K562 (cell line): ENCODE measurements at regions not wholly inside any gene's neighbourhood (a gene's known extent, or its start where the extent isn't known, plus 50 kb on each side); places are given as distances from the start of the nearest gene placed in this dataset.

ENCODE experiments used
- ATAC-seq: fragments of 200-7000 bp; cut with Tn5 transposase; 3 replicates; pipeline ENCODE4 v1.9.1; 2020; ENCODE audit warnings: moderate library complexity
- BruUV-seq: library from RNA; stranded (reverse); fragments of 400-500 nt; replicated peaks from 2 replicates; lab custom pipeline; 2021; lab: Mats Ljungman, UMichigan
- CTCF ChIA-PET: fragments of 300-600 bp; formaldehyde crosslinking; extraction: SDS; loops from one replicate; lab custom pipeline; 2021; ENCODE audit warnings: low intra/inter-chr PET ratio; lab: Yijun Ruan, JAX
- POLR2A ChIA-PET: fragments of 300-600, 350-650 bp; sonication (Branson Sonifier 250); formaldehyde crosslinking; extraction: SDS; loops from one replicate; lab custom pipeline; 2021; ENCODE audit warnings: antibody characterized with exemption, inconsistent platforms; lab: Yijun Ruan, JAX
- DNase-seq, 4 experiments: peaks; one replicate each; pipeline versions ENCODE4 v3.0.0 to v3.0.0-alpha.2; 2011 to 2018; ENCODE audit warnings: low spot score in 3 of 4, mixed read lengths in 3 of 4; ENCODE audit errors: extremely low read depth in 1 of 4
- FAIRE-seq: peaks from 2 replicates; lab custom pipeline; 2011; peaks lifted over from hg19 to GRCh38; lab: Jason Lieb, UNC
- H2AFZ ChIP-seq: 2 replicates; pipeline ENCODE4 v1.6.0; 2011; ENCODE audit warnings: low read depth, low read length, control low read depth, inconsistent platforms
- H3K27ac ChIP-seq: fragments of 200-600 bp; 3 replicates; pipeline ENCODE4 v1.8.0; 2011; ENCODE audit warnings: low read depth, mild to moderate bottlenecking, control low read depth, inconsistent platforms, low read length, moderate library complexity, mixed read lengths; ENCODE audit errors: extremely low read depth
- H3K27me3 ChIP-seq, 2 experiments: fragments of 300-600 bp in 1 of 2; 2 replicates in 1 of 2; 3 replicates in 1 of 2; pipeline versions ENCODE4 v1.6.0 to v1.8.0; 2011; ENCODE audit warnings: inconsistent platforms in 2 of 2, low read length in 2 of 2, mild to moderate bottlenecking in 1 of 2, mixed read lengths in 1 of 2, moderate library complexity in 1 of 2; ENCODE audit not compliant: control insufficient read depth in 2 of 2, insufficient read depth in 2 of 2
- H3K36me3 ChIP-seq: fragments of 300-600 bp; 3 replicates; pipeline ENCODE4 v1.8.0; 2011; ENCODE audit warnings: mild to moderate bottlenecking, low read length, inconsistent platforms; ENCODE audit not compliant: control insufficient read depth, insufficient read depth
- H3K4me1 ChIP-seq, 2 experiments: fragments of 200-600 bp in 1 of 2; replicated peaks in 1 of 2; 2 replicates in 1 of 2; 3 replicates in 1 of 2; pipeline versions ENCODE4 v1.5.1 to v1.8.0; 2011; ENCODE audit warnings: inconsistent platforms in 2 of 2, low read length in 2 of 2, mild to moderate bottlenecking in 1 of 2, mixed read lengths in 1 of 2, moderate library complexity in 1 of 2; ENCODE audit not compliant: control insufficient read depth in 2 of 2, insufficient read depth in 2 of 2
- H3K4me2 ChIP-seq: 2 replicates; pipeline ENCODE4 v1.6.1; 2011; ENCODE audit warnings: low read length, control low read depth, inconsistent platforms, mixed read lengths; ENCODE audit not compliant: insufficient read depth
- H3K4me3 ChIP-seq: fragments of 200-600 bp; sonication (generic), shearing (Covaris generic); 2 replicates; pipeline ENCODE4 v1.5.1; 2016; ENCODE audit warnings: control low read depth, inconsistent platforms
- H3K79me2 ChIP-seq: fragments of 200-600 bp; 3 replicates; pipeline ENCODE4 v1.8.0; 2011; ENCODE audit warnings: low read length, inconsistent platforms; ENCODE audit not compliant: control insufficient read depth, insufficient read depth
- H3K9ac ChIP-seq, 2 experiments: 2 replicates each; pipeline versions ENCODE4 v1.6.0 to v1.6.1; 2011; ENCODE audit warnings: low read depth in 2 of 2, low read length in 2 of 2, control low read depth in 1 of 2, inconsistent platforms in 1 of 2, mild to moderate bottlenecking in 1 of 2, mixed read lengths in 1 of 2; ENCODE audit not compliant: insufficient read depth in 1 of 2
- H3K9me1 ChIP-seq: one replicate; pipeline ENCODE4 v1.6.0; 2011; ENCODE audit warnings: inconsistent platforms, mild to moderate bottlenecking, low read length, moderate library complexity; ENCODE audit not compliant: control insufficient read depth, insufficient read depth
- H3K9me3 ChIP-seq: replicated peaks from 2 replicates; pipeline ENCODE4 v1.5.1; 2011; ENCODE audit warnings: low read depth, low read length, inconsistent platforms; ENCODE audit not compliant: control insufficient read depth, insufficient read depth
- H4K20me1 ChIP-seq: replicated peaks from 2 replicates; pipeline ENCODE4 v1.6.1; 2011; ENCODE audit warnings: low read length, inconsistent platforms, mixed read lengths; ENCODE audit not compliant: control insufficient read depth, insufficient read depth
- CBFA2T3 ChIP-seq: fragments of 450-650 bp; IDR thresholded peaks from 2 replicates; pipeline ENCODE4 v1.6.1; 2017
- FOXP1 ChIP-seq: sonication (generic); formaldehyde crosslinking; IDR thresholded peaks from 2 replicates; pipeline ENCODE4 v1.8.0; 2022; ENCODE audit warnings: mild to moderate bottlenecking, missing genetic modification reagents
- HIVEP1 ChIP-seq: fragments of 250-450 bp; sonication (Bioruptor Pico); IDR thresholded peaks from 2 replicates; pipeline ENCODE4 v1.4.0; 2020; ENCODE audit warnings: mild to moderate bottlenecking
- NFXL1 ChIP-seq: fragments of 450-650 bp; formaldehyde crosslinking; IDR thresholded peaks from 2 replicates; pipeline ENCODE4 v1.4.0; 2021; ENCODE audit warnings: mild to moderate bottlenecking
- NFYB ChIP-seq: IDR thresholded peaks from 2 replicates; pipeline ENCODE4 v1.6.1; 2011; ENCODE audit warnings: mild to moderate bottlenecking, moderate library complexity; ENCODE audit not compliant: insufficient read length; ENCODE audit errors: extremely low read depth
- POU5F1 ChIP-seq: fragments of 150-350 bp; IDR thresholded peaks from 2 replicates; pipeline ENCODE4 v1.6.1; 2014; ENCODE audit warnings: borderline replicate concordance, low read length, low read depth, mild to moderate bottlenecking; ENCODE audit not compliant: partially characterized antibody
- SAP30 ChIP-seq: fragments of 200-600 bp; sonication (generic); IDR thresholded peaks from 2 replicates; pipeline ENCODE4 v1.6.1; 2012; ENCODE audit warnings: borderline replicate concordance, low read depth, mild to moderate bottlenecking, moderate library complexity, low read length, control low read depth, inconsistent platforms; ENCODE audit not compliant: insufficient read depth, poor library complexity, severe bottlenecking
- SETDB1 ChIP-seq: IDR thresholded peaks from one replicate; pipeline ENCODE4 v1.6.1; 2012; ENCODE audit warnings: low read length, control low read depth, inconsistent platforms
- SMAD1 ChIP-seq: fragments of 150-350 bp; IDR thresholded peaks from 2 replicates; pipeline ENCODE4 v1.6.1; 2014; ENCODE audit warnings: low read length, low read depth; ENCODE audit not compliant: partially characterized antibody
- STAG1 ChIP-seq: sonication (generic); formaldehyde crosslinking; IDR thresholded peaks from 2 replicates; pipeline ENCODE4 v1.5.0; 2020; ENCODE audit warnings: missing genetic modification reagents, borderline replicate concordance
- TGIF2 ChIP-seq: sonication (generic); formaldehyde crosslinking; IDR thresholded peaks from 2 replicates; pipeline ENCODE4 v1.8.1; 2022; ENCODE audit warnings: mild to moderate bottlenecking, missing genetic modification reagents, moderate library complexity
- THRAP3 ChIP-seq: fragments of 450-650 bp; IDR thresholded peaks from 2 replicates; pipeline ENCODE4 v1.6.1; 2016; ENCODE audit warnings: mild to moderate bottlenecking, inconsistent platforms, borderline replicate concordance
- WGBS: fragments of 100-300 bp; shearing (Covaris generic); methylation state at CpG from one replicate; pipeline ENCODE4 v1.1.6; 2016; ENCODE audit warnings: low coverage, mixed read lengths; ENCODE audit not compliant: insufficient coverage; ENCODE audit errors: missing lambda C conversion rate; 5-methylcytosine and 5-hydroxymethylcytosine counted together
- in situ Hi-C: fragments of 300-500 bp; cut with MboI; formaldehyde crosslinking; loops from 4 replicates; pipeline ENCODE4 v1.15.0; 2018; ENCODE audit warnings: inconsistent platforms, mixed read lengths
- intact Hi-C: fragments of 100-400 bp; cut with micrococcal nuclease; formaldehyde crosslinking; loops from 2 replicates; pipeline ENCODE4 v1.14.2; 2022
- TF ChIP-seq, protein P1 (sequence below): sonication (generic); formaldehyde crosslinking; IDR thresholded peaks from 2 replicates; pipeline ENCODE4 v1.8.0; 2022; ENCODE audit warnings: mild to moderate bottlenecking, missing genetic modification reagents
- TF ChIP-seq, protein P2 (sequence below): fragments of 250-450 bp; sonication (Bioruptor Pico); IDR thresholded peaks from 2 replicates; pipeline ENCODE4 v1.8.0; 2021; ENCODE audit warnings: moderate library complexity, mild to moderate bottlenecking, inconsistent platforms

DNA sequence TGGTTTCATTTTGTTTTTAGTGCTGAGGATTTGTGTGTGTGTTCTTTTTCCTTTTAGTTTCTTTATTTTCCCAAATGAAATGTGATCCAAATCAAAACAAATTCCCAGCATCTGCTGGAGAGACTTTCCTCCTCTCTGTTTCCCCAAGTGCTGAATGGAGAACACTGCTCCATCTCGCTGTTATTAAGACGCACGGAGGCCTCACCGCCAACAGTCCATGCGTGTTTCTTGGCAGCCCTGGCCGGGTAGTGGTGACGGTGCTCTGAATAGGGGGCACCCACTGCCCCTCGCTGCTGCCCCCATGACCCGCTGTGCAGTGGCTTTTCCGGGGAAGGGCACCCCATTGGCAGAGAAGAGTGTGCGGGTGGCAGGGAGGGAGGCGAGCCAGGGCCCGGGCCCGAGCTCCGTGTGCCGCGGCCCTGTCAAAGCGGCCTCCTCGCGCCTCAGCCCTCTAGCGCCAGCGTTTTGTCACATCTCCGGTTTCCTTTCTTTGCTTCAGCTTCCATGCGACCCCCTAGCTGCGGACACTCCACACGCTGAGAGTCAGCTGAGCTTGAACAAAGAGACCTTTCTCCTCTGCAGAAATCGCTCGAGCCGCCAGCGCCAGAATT is 473.7 kb upstream of the SALL3 start (continued):
- TF ChIP-seq THRAP3 (no peak), NFXL1 (CRISPR knock-in tag) (no peak), SETDB1 (no peak), POU5F1 (no peak)
- TF ChIP-seq, protein P1, sequence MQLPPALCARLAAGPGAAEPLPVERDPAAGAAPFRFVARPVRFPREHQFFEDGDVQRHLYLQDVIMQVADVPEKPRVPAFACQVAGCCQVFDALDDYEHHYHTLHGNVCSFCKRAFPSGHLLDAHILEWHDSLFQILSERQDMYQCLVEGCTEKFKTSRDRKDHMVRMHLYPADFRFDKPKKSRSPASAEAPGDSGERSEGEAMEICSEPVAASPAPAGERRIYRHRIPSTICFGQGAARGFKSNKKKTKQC: no peak

DNA sequence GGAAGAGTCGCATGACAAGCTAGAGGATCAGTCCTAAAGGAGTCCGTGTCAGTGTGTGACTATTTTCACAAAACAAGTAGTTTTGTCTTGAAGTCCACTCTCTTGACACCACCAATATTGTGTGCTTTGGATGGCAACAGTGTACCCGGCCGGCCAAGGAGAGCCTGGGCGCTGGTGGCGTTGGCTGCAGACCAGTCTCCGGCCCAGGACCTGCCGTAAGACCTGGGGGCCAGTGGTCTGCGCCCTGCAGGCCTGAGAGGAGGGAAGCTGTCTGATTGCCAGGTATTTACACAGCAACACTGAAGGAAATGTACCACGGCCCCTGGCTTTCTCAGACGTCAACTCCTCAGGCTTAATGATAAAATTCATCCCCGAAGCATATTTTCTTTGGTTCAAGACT is 472.4 kb upstream of the SALL3 start:
- POLR2A ChIA-PET: interaction anchor here (0.7 to 0.8 kb wide), 2 partner anchors 15 to 1533 kb away, joined by 3 read pairs; no protein-coding TSS in a partner anchor
- Histone ChIP-seq H3K4me1 (no peaks in the 10 kb centered on the region), H2AFZ (no peak overlapping the region), H3K4me2 (no peak overlapping the region), H4K20me1 (no peaks in the 10 kb centered on the region), H3K4me3 (no peak overlapping the region)
- TF ChIP-seq CBFA2T3 (no peak), SMAD1 (no peak), HIVEP1 (CRISPR knock-in tag) (no peak), NFYB (no peak), FOXP1 (CRISPR knock-in tag) (no peak), TGIF2 (CRISPR knock-in tag) (no peak), SAP30 (no peak), STAG1 (no peak)
- TF ChIP-seq, protein P1: no peak
- TF ChIP-seq, protein P2, sequence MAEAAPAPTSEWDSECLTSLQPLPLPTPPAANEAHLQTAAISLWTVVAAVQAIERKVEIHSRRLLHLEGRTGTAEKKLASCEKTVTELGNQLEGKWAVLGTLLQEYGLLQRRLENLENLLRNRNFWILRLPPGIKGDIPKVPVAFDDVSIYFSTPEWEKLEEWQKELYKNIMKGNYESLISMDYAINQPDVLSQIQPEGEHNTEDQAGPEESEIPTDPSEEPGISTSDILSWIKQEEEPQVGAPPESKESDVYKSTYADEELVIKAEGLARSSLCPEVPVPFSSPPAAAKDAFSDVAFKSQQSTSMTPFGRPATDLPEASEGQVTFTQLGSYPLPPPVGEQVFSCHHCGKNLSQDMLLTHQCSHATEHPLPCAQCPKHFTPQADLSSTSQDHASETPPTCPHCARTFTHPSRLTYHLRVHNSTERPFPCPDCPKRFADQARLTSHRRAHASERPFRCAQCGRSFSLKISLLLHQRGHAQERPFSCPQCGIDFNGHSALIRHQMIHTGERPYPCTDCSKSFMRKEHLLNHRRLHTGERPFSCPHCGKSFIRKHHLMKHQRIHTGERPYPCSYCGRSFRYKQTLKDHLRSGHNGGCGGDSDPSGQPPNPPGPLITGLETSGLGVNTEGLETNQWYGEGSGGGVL (CRISPR knock-in tag): no peak
- TF ChIP-seq, all 486 proteins: peak for 0
- H3K27ac ChIP-seq: no peak overlapping the region
- H3K9me3 ChIP-seq: no peaks in the 10 kb centered on the region
- ATAC-seq: no peak
- H3K79me2 ChIP-seq: no peaks in the 10 kb centered on the region
- 0% methylated on average over 12 of the region's 12 CpGs for WGBS
- FAIRE-seq: no peak
- H3K36me3 ChIP-seq: no peaks in the 10 kb centered on the region
- H3K9ac ChIP-seq: no peak overlapping the region
- BruUV-seq: no TSS peak
- no peak for DNase-seq
- no peaks in the 10 kb centered on the region for H3K9me1 ChIP-seq
- H3K27me3 ChIP-seq: peaks cover 2 to 31% of the 10 kb centered on the region in 2 experiments; a peak in 3 of 5 replicates
- CTCF ChIA-PET: no interaction called here
- intact Hi-C loops (no loop called here), in situ Hi-C loops (no loop called here)
